SK-N-SH (cell line): ENCODE measurements at regions not wholly inside any gene's neighbourhood (a gene's known extent, or its start where the extent isn't known, plus 50 kb on each side); places are given as distances from the start of the nearest gene placed in this dataset.

Experiments used
- CTCF ChIP-seq: fragments of 200-600 bp; sonication (generic); IDR thresholded peaks from 2 replicates; pipeline ENCODE4 v1.6.1; 2017; ENCODE audit warnings: antibody characterized with exemption, mild to moderate bottlenecking, moderate library complexity
- POLR2AphosphoS5 ChIP-seq: IDR thresholded peaks from 2 replicates; pipeline ENCODE4 v1.6.1; 2012; ENCODE audit warnings: low read depth, low read length
- REST ChIP-seq: IDR thresholded peaks from 2 replicates; pipeline ENCODE4 v1.6.1; 2012; ENCODE audit warnings: mild to moderate bottlenecking, low read depth, low read length, moderate library complexity
- RFX5 ChIP-seq: IDR thresholded peaks from 2 replicates; pipeline ENCODE4 v1.6.1; 2012; ENCODE audit warnings: mild to moderate bottlenecking, improper control_type of control experiment, low read length

DNA sequence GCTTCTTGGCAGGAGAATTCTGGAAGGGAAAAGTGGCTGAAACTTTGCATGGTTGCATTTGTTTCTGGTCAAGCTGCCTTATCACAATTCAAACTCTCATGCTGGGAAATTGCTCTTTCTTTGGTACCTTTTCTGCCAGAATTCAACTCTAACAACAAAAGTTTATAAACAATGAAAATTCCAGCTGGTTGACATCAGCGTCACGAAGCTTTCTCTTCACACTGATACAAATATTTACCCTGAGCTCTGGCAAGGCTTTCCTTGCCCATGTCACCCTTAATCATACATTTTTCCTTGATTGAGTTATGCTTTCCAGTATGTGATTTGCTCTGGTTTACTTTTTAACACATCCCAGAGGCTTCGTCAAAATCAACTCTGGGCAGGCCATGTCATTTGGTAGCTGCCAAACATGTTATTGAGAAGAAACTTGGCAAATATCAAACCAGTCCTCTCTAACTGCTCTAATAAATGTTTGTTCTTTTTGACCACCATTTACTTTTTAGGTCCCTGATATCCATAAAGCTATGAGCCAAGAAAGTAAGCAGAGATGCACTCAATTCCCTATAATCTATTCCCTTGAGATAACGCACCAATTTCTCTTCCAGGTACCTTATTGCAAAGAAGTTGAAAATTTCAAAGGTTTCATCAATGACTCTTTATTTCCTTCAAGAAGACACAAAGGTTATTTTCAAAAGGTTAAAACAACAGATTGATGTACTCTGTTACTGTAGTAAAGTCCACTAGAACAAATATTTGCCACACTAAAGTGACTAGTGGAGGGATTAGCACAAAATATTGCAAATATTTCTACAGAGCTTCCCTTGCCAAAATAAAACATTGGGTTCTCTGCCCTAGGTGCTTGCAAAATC lies 1241.1 kb upstream of the ZEB2 start:
- TF ChIP-seq REST, result no peak
- no peak for TF ChIP-seq POLR2AphosphoS5
- TF ChIP-seq RFX5, result no peak
- TF ChIP-seq CTCF, result no peak
